Ascending aorta (tissue), 2 donors: ENCODE measurements at regions not wholly inside any gene's neighbourhood (a gene's known extent, or its start where the extent isn't known, plus 50 kb on each side); places are given as distances from the start of the nearest gene placed in this dataset.

ENCODE experiments used
- DNase-seq, 2 donors: peaks; one replicate each; pipeline ENCODE4 v3.0.0-alpha.2; 2019; ENCODE audit warnings: low spot score in 2 of 2
- H3K27ac ChIP-seq, 2 donors: fragments of 200-600 bp; sonication (generic); one replicate each; pipeline ENCODE4 v1.5.1; 2016 to 2017; ENCODE audit warnings: mild to moderate bottlenecking in 1 of 2
- H3K27me3 ChIP-seq: fragments of 200-600 bp; sonication (generic); one replicate; pipeline ENCODE4 v1.5.1; 2017
- H3K36me3 ChIP-seq, 2 donors: fragments of 200-600 bp; sonication (generic); one replicate each; pipeline ENCODE4 v1.5.1; 2016
- H3K4me1 ChIP-seq, 2 donors: fragments of 200-600 bp; sonication (generic); one replicate each; pipeline ENCODE4 v1.5.1; 2016 to 2017; ENCODE audit warnings: mild to moderate bottlenecking in 1 of 2
- H3K4me3 ChIP-seq, 2 donors: fragments of 200-600 bp; sonication (generic); one replicate each; pipeline ENCODE4 v1.5.1; 2016 to 2017; ENCODE audit warnings: mild to moderate bottlenecking in 1 of 2
- H3K9me3 ChIP-seq, 2 donors: fragments of 200-600 bp; sonication (generic); one replicate each; pipeline ENCODE4 v1.5.1; 2016
- intact Hi-C: fragments of 100-400 bp; cut with DNase I; formaldehyde crosslinking; loops from one replicate; pipeline ENCODE4 v1.15.1; 2023
- TF ChIP-seq, protein P1 (sequence below), 3 experiments: fragments of 200-600 bp in 2 of 3; fragments of 450-650 bp in 1 of 3; sonication (generic) in 2 of 3; IDR thresholded peaks; one replicate each; pipeline ENCODE4 v1.5.1; 2016 to 2019; ENCODE audit warnings: antibody characterized with exemption in 3 of 3, mild to moderate bottlenecking in 1 of 3, moderate library complexity in 1 of 3

DNA sequence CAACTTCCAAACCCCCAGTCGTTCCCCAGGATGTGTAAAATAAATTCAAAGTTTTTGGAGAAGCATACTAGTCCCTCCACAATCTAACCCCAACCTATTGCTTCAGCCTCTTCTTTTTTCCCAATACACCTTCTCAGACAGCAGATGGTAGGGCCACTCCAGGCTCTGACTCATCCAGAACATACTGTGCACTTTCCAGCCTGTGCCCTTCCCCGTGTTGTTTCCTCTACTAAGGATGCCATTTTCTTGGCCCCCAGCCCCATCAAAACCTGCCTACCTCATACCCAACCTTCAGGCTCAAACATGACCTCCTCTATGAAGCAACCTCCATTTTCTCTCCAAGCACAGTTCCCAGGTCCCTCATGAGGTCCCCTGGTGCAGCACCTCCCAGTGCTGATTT, 669.3 kb downstream of the BCL11A start:
- DNase-seq: no peak
- TF ChIP-seq, protein P1, sequence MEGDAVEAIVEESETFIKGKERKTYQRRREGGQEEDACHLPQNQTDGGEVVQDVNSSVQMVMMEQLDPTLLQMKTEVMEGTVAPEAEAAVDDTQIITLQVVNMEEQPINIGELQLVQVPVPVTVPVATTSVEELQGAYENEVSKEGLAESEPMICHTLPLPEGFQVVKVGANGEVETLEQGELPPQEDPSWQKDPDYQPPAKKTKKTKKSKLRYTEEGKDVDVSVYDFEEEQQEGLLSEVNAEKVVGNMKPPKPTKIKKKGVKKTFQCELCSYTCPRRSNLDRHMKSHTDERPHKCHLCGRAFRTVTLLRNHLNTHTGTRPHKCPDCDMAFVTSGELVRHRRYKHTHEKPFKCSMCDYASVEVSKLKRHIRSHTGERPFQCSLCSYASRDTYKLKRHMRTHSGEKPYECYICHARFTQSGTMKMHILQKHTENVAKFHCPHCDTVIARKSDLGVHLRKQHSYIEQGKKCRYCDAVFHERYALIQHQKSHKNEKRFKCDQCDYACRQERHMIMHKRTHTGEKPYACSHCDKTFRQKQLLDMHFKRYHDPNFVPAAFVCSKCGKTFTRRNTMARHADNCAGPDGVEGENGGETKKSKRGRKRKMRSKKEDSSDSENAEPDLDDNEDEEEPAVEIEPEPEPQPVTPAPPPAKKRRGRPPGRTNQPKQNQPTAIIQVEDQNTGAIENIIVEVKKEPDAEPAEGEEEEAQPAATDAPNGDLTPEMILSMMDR (IDR thresholded peaks at IDR 0.05): no peak
- no peaks in the 10 kb centered on the region for H3K4me1 ChIP-seq
- no peaks in the 10 kb centered on the region for H3K27me3 ChIP-seq
- H3K27ac ChIP-seq: no peak overlapping the region
- H3K4me3 ChIP-seq: no peak overlapping the region
- no peaks in the 10 kb centered on the region for H3K36me3 ChIP-seq
- intact Hi-C loops: no loop called here
- H3K9me3 ChIP-seq: no peaks in the 10 kb centered on the region

DNA sequence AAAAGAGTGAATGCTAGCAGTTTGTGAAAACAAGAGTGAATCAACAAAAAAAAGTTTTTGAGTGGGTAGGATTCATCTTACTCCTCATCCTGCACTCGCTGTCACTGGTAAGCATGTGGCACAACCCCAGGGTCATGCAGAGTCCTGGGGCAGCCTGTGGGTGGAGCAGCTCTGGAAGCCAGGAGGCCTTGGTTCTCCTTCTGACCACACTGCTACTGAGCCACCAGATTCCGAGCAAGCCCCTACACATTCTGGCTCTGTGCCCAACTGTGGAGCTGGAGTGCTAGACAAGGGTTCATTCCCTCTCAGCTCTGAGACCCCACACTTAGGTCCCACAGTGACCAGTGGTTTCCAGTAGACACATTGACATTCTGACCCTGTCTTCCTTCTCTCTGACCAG, 670.6 kb downstream of the BCL11A start:
- DNase-seq: no peak
- H3K36me3 ChIP-seq: no peaks in the 10 kb centered on the region
- H3K4me3 ChIP-seq: no peak overlapping the region
- H3K27ac ChIP-seq: no peak overlapping the region
- H3K4me1 ChIP-seq: no peaks in the 10 kb centered on the region
- no peaks in the 10 kb centered on the region for H3K27me3 ChIP-seq
- TF ChIP-seq, protein P1 (IDR thresholded peaks at IDR 0.05): no peak
- H3K9me3 ChIP-seq: no peaks in the 10 kb centered on the region
- intact Hi-C loops: no loop called here

DNA sequence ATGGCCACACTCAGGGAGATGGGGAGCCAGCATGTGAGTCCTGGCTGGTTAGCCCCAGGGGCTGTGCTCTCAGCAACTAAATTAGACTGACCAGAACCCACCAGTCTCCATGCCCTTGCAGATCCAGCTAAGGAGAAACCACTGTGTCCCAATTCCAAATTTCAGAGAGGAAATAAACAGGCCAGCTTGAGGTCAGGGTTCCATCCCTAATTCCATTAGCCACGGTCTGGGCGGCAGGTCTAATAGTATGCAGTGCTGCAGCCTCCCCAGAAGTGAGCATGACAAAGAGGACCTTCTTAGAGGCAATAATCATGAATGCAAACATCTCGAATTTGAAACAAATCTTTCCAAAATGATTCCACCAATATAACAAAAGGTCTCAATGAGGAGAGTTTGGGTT, 671.2 kb downstream of the BCL11A start:
- Histone ChIP-seq H3K4me1 (no peaks in the 10 kb centered on the region), H3K27me3 (no peaks in the 10 kb centered on the region), H3K9me3 (no peaks in the 10 kb centered on the region), H3K36me3 (no peaks in the 10 kb centered on the region), H3K4me3 (no peak overlapping the region), H3K27ac (no peak overlapping the region)
- intact Hi-C loops: no loop called here
- DNase-seq: no peak
- TF ChIP-seq, protein P1 (IDR thresholded peaks at IDR 0.05): no peak

DNA sequence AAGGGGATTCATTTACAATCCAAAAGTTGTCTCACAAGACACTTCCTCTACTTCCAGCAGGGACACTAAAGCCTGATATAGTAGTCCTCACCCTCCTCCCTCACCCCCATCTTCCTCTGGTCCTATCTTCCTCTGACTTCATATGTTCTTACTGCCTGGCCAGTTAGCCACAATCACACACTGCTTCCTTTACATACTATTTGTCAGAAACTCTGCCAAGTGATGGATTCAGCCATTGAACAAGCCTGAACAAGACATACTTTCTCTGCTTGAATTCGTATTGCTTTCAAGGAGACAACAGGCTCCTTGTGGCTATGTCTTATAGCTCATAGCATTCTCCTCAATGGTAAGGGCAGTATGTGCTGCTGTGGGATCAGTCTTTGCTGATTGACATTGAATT, 672.2 kb downstream of the BCL11A start:
- intact Hi-C loops: no loop called here
- DNase-seq: no peak
- Histone ChIP-seq H3K27me3 (no peaks in the 10 kb centered on the region), H3K4me3 (no peak overlapping the region), H3K36me3 (no peaks in the 10 kb centered on the region), H3K4me1 (no peaks in the 10 kb centered on the region), H3K27ac (no peak overlapping the region), H3K9me3 (no peaks in the 10 kb centered on the region)
- TF ChIP-seq, protein P1 (IDR thresholded peaks at IDR 0.05): no peak

DNA sequence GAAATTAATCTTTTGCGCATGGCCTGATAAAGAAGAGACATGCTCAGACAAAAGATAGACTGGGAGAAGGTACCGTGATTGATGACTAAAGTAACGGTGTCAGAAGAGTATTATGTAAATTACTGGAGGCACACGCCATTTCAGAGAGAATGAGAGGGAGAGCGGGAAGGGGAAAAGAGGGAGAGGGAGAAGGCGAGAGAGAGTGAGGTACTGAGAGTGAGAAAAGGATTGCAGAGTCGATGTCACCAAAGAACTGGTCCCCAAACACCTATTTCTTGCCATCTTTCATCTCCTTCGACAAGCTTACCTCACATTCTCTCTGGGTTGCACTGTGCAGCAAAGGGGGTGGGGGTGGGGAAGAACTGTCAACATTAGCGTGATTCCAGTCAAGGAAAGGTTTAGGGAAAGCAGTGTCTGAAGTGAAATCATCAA, 673.7 kb downstream of the BCL11A start:
- no peaks in the 10 kb centered on the region for H3K36me3 ChIP-seq
- no peak for DNase-seq
- H3K9me3 ChIP-seq: no peaks in the 10 kb centered on the region
- intact Hi-C loops: no loop called here
- no peaks in the 10 kb centered on the region for H3K4me1 ChIP-seq
- no peak overlapping the region for H3K4me3 ChIP-seq
- TF ChIP-seq, protein P1 (IDR thresholded peaks at IDR 0.05): no peak
- no peaks in the 10 kb centered on the region for H3K27me3 ChIP-seq
- no peak overlapping the region for H3K27ac ChIP-seq

DNA sequence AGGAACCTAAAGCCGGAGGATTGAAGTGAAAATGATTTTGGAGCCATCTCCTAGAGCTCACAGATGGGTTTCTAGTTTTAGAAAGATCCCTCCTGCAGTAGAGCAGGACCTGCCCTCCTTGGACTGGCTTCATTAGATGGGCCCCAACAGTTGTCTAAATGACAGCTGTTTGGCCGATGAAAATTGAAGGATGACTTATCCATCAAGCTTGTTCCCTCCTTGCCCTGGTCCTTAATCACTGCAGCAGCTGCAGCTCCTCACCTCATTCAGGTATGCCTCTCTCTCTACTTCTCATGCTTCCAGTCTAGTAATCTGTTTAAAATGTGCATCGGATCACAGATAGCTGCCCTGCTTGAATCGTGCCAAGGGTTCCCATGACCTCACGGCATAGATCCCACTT, 677.6 kb downstream of the BCL11A start:
- TF ChIP-seq, protein P1 (IDR thresholded peaks at IDR 0.05): no peak

More for the DNA sequence above, 677.6 kb downstream of the BCL11A start:
- Histone ChIP-seq H3K4me1 (no peaks in the 10 kb centered on the region), H3K4me3 (no peak overlapping the region), H3K27me3 (no peaks in the 10 kb centered on the region), H3K27ac (no peak overlapping the region), H3K9me3 (no peaks in the 10 kb centered on the region), H3K36me3 (no peaks in the 10 kb centered on the region)
- DNase-seq: no peak
- intact Hi-C loops: no loop called here
